Fibroblast of lung (primary cell): ENCODE measurements at regions not wholly inside any gene's neighbourhood (a gene's known extent, or its start where the extent isn't known, plus 50 kb on each side); places are given as distances from the start of the nearest gene placed in this dataset.
"Not testable (repeated sequence)": the region's sequence is repeated elsewhere in the genome, so short reads cannot be mapped to it uniquely, and the experiment has no call there.

Source experiments
- DNase-seq, 2 donors: peaks; one replicate each; pipeline versions ENCODE4 v3.0.0 to v3.0.0-alpha.2; 2010; ENCODE audit warnings: low read depth in 2 of 2
- H2AFZ ChIP-seq: 2 replicates; pipeline ENCODE4 v1.5.1; 2012; ENCODE audit warnings: low read length, control low read depth, inconsistent platforms
- H3K27ac ChIP-seq: 2 replicates; pipeline ENCODE4 v1.5.1; 2011; ENCODE audit warnings: low read length, control low read depth; ENCODE audit not compliant: insufficient read depth
- H3K27me3 ChIP-seq: 2 replicates; pipeline ENCODE4 v1.5.1; 2011; ENCODE audit warnings: mild to moderate bottlenecking, low read length; ENCODE audit not compliant: control insufficient read depth, insufficient read depth
- H3K36me3 ChIP-seq: 2 replicates; pipeline ENCODE4 v1.5.1; 2011; ENCODE audit warnings: low read length; ENCODE audit not compliant: control insufficient read depth, insufficient read depth
- H3K4me1 ChIP-seq: 2 replicates; pipeline ENCODE4 v1.5.1; 2011; ENCODE audit warnings: low read length; ENCODE audit not compliant: control insufficient read depth, insufficient read depth; ENCODE audit errors: extremely low read depth
- H3K4me2 ChIP-seq: 2 replicates; pipeline ENCODE4 v1.5.1; 2011; ENCODE audit warnings: low read length, control low read depth; ENCODE audit not compliant: insufficient read depth; ENCODE audit errors: extremely low read depth
- H3K4me3 ChIP-seq, 4 experiments: fragments of 200-600 bp in 1 of 4; sonication (generic) in 1 of 4; replicated peaks in 1 of 4; 2 replicates each; pipeline ENCODE4 v1.5.1; 2011 to 2016; ENCODE audit warnings: low read length in 4 of 4, low read depth in 3 of 4, mild to moderate bottlenecking in 3 of 4, control low read depth in 2 of 4, inconsistent platforms in 1 of 4, mixed read lengths in 1 of 4; ENCODE audit not compliant: insufficient read depth in 1 of 4; ENCODE audit errors: control extremely low read depth in 1 of 4
- H3K79me2 ChIP-seq: 2 replicates; pipeline ENCODE4 v1.5.1; 2012; ENCODE audit warnings: mild to moderate bottlenecking, low read length, inconsistent platforms; ENCODE audit not compliant: control insufficient read depth, insufficient read depth
- H3K9ac ChIP-seq: 2 replicates; pipeline ENCODE4 v1.5.1; 2011; ENCODE audit warnings: mild to moderate bottlenecking, low read length, control low read depth; ENCODE audit not compliant: insufficient read depth
- H3K9me3 ChIP-seq: 2 replicates; pipeline ENCODE4 v1.5.1; 2012; ENCODE audit warnings: low read depth, low read length; ENCODE audit not compliant: control insufficient read depth, insufficient read depth
- H4K20me1 ChIP-seq: 2 replicates; pipeline ENCODE4 v1.5.1; 2011; ENCODE audit warnings: low read length; ENCODE audit not compliant: control insufficient read depth, insufficient read depth; ENCODE audit errors: extremely low read depth
- EZH2 ChIP-seq: IDR thresholded peaks from 2 replicates; pipeline ENCODE4 v1.5.1; 2012; ENCODE audit warnings: low read length, control low read depth, mild to moderate bottlenecking; ENCODE audit errors: missing control alignments
- TF ChIP-seq, protein P1 (sequence below), 2 donors: IDR thresholded peaks in 1 of 2; conservative IDR thresholded peaks in 1 of 2; 1 replicate in 1 of 2; 2 replicates in 1 of 2; pipeline ENCODE4 v1.5.1; 2011 to 2012; ENCODE audit warnings: low read length in 2 of 2, control low read depth in 1 of 2, inconsistent platforms in 1 of 2, low read depth in 1 of 2, mild to moderate bottlenecking in 1 of 2

- Histone ChIP-seq H3K9ac (no peak overlapping the region), H3K4me1 (no peaks in the 10 kb centered on the region), H3K9me3 (no peaks in the 10 kb centered on the region), H4K20me1 (no peaks in the 10 kb centered on the region), H3K79me2 (no peaks in the 10 kb centered on the region), H2AFZ (no peak overlapping the region), H3K27me3 (no peaks in the 10 kb centered on the region), H3K36me3 (no peaks in the 10 kb centered on the region), H3K4me3 (no peak overlapping the region), H3K27ac (no peak overlapping the region), H3K4me2 (no peak overlapping the region)
- peak in 1 of 2 donors; percentile 73 for DNase-seq
- TF ChIP-seq EZH2: no peak
- TF ChIP-seq, protein P1, sequence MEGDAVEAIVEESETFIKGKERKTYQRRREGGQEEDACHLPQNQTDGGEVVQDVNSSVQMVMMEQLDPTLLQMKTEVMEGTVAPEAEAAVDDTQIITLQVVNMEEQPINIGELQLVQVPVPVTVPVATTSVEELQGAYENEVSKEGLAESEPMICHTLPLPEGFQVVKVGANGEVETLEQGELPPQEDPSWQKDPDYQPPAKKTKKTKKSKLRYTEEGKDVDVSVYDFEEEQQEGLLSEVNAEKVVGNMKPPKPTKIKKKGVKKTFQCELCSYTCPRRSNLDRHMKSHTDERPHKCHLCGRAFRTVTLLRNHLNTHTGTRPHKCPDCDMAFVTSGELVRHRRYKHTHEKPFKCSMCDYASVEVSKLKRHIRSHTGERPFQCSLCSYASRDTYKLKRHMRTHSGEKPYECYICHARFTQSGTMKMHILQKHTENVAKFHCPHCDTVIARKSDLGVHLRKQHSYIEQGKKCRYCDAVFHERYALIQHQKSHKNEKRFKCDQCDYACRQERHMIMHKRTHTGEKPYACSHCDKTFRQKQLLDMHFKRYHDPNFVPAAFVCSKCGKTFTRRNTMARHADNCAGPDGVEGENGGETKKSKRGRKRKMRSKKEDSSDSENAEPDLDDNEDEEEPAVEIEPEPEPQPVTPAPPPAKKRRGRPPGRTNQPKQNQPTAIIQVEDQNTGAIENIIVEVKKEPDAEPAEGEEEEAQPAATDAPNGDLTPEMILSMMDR (conservative IDR thresholded peaks at IDR 0.05 in 1 of 2, IDR thresholded peaks at IDR 0.05 in 1 of 2; ENCODE audit: low read depth in 1 of 2, low read length in 2 of 2): no peak
Observed at GRCh38 chr1:208990456-208990855, 593.1 kb upstream of the CAMK1G start.

GRCh38 chr1:208997053-208997452, 586.5 kb upstream of the CAMK1G start:
- not testable (repeated sequence) for H3K4me3 ChIP-seq, H3K4me1 ChIP-seq, H3K27me3 ChIP-seq, H3K27ac ChIP-seq, DNase-seq, H3K9ac ChIP-seq, H2AFZ ChIP-seq, H4K20me1 ChIP-seq, H3K9me3 ChIP-seq, H3K36me3 ChIP-seq, H3K4me2 ChIP-seq, H3K79me2 ChIP-seq

DNA sequence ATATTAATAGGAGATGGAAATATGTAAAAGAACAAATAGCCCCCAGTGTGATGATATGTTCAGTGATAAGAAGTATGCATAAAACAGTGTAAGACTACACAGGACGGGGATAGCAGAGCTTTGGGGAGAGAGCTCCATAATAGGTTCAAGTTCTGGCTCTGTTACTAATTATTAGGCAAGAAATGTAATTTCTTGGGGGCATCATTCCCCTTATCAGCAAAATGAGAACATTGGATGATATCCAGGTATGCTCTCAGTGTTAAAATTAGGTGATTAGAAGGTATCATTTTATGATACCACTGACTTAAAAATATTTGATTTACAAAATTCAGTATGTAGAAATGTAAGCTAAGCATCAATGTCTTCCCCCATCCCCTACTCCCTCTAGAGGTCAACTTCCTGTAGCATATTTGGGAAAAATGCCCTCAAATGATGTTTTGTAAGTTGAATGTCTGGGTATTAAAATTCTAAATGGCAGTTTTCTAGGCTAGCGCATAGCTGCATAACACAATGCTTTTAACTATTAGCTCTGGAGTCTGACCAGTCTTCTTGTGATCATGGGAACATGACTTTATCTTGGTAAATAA, 585.7 kb upstream of the CAMK1G start:
- DNase-seq: peak; percentile 9 to 43
- no peak overlapping the region for H2AFZ ChIP-seq

More for the DNA sequence above, 585.7 kb upstream of the CAMK1G start:
- Histone ChIP-seq H3K79me2 (no peaks in the 10 kb centered on the region), H3K4me3 (no peak overlapping the region), H4K20me1 (no peaks in the 10 kb centered on the region), H3K27ac (no peak overlapping the region), H3K9ac (no peak overlapping the region), H3K27me3 (no peaks in the 10 kb centered on the region), H3K4me2 (no peak overlapping the region), H3K9me3 (no peaks in the 10 kb centered on the region), H3K4me1 (no peaks in the 10 kb centered on the region), H3K36me3 (no peaks in the 10 kb centered on the region)
- TF ChIP-seq EZH2: no peak
- TF ChIP-seq, protein P1 (conservative IDR thresholded peaks at IDR 0.05 in 1 of 2, IDR thresholded peaks at IDR 0.05 in 1 of 2; ENCODE audit: low read depth in 1 of 2, low read length in 2 of 2): peak; percentile 63 to 70
